Retina (tissue), 1 donor: ENCODE measurements at regions not wholly inside any gene's neighbourhood (a gene's known extent, or its start where the extent isn't known, plus 50 kb on each side); places are given as distances from the start of the nearest gene placed in this dataset.
"Not testable (repeated sequence)": the region's sequence is repeated elsewhere in the genome, so short reads cannot be mapped to it uniquely, and the experiment has no call there.

Source experiments
- DNase-seq: peaks from one replicate; pipeline ENCODE4 v3.0.0-alpha.2; 2016

DNA sequence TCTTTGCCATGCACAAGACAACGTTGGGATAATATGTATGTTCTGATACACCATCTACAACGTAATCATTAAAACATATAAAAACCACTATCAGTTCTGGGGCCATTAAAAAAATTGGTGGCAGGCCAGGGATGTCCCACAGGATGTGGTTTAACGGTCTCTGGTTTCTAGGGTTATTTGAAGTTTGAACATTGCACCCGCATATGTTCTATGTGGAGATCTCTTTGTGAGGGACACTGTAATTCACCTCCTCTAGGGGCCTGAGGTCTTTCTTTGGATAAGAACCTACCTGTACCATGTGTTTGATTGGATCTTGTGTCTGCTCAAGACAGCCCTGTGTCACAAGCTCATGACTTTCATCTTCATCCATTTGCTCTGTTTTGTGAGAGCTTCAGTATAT, 73.2 kb downstream of the GGTLC2 start:
- no peak for DNase-seq

DNA sequence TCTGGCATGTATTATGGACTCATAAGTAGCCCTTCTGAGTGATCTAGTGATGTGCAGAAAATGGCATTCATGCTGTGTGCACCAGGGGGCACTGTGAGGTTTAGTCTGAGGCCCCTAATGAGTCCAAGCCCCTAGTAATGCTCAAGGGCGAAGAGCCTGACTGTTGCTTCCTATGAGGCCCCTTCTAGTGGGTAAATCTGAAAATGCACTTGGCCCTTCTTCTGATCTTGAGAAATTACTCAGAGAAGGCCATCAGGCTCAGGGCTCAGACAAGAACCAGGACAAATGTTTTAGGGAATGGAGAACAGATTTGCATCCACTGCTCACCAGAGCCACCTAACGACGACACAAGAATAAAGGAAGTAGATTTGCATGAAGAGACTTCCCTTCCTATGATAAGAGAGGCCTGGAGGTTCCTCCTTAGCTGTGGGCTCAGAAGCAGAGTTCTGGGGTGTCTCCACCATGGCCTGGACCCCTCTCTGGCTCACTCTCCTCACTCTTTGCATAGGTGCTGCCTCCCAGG, 75.8 kb downstream of the GGTLC2 start:
- DNase-seq, result peak; percentile 28

- no peak for DNase-seq
These were observed 76.4 kb downstream of the GGTLC2 start for GRCh38 chr22:22720724-22721261.

- DNase-seq, result no peak
These were observed 77.4 kb downstream of the GGTLC2 start for GRCh38 chr22:22721681-22722354.

- DNase-seq, result no peak
These were observed 84.0 kb downstream of the GGTLC2 start for GRCh38 chr22:22728382-22728781.

DNA sequence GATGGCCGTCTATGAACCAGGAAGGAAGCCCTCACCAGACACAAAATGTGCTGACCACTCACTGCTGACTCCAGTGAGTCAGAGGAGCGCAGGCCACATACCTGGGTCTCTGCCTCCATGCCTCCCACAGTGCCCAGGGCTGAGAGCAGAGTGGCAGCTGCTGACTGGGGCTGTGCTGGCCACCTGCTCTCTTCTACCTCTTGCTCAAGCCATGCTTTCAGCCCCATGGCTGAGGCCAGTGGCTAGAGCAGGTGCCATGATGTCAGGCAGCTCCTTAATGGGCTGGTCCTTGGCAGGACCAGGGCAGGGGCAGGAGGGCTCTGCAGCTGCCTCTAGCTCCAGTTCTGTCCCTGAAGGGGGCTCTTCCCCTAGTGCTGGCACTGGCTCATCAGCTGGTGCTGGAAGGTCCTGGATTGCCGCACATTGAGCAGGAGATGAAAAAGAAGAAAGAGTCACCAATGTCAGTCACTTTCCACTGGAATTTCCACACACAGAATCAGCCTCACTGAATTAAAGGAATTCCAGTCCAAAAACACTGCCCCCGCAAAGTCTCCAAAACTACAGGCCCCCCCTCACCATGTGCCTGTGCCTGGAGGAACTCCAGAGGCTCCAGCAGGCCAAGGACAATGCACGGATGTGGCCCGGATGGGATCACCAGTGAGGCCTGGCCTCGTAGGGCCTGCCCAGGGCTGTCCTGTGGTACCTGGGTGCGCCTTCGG, 86.4 kb downstream of the GGTLC2 start:
- DNase-seq, result no peak

- DNase-seq, result no peak
These were observed 86.9 kb downstream of the GGTLC2 start for GRCh38 chr22:22731374-22731676.

GRCh38 chr22:22733006-22733405, 88.6 kb downstream of the GGTLC2 start:
- DNase-seq, result not testable (repeated sequence)

DNA sequence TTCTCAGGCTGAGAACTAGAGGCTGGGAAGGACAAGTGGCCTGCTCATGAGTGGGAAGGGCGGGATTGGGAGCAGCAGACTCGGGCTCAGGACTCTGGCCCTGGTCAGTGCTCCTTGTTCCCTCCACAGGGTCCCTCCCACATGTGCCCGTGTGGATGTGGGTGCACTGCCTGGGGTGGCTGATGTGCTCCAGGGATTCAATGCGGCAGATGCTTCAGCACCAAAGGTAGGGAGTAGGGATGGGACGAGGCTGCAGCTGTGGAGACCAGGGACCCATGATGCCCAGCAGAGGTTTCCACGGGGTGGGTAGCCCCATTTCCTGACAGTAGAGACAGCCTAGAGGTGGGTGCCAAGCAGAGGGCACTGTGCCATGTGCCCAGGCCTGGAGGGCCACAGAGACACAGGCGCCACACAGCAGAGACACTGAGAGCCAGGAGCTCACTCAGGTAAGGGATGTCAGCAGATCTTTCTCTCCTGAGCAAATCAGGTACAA, 89.5 kb downstream of the GGTLC2 start:
- DNase-seq, result no peak

DNA sequence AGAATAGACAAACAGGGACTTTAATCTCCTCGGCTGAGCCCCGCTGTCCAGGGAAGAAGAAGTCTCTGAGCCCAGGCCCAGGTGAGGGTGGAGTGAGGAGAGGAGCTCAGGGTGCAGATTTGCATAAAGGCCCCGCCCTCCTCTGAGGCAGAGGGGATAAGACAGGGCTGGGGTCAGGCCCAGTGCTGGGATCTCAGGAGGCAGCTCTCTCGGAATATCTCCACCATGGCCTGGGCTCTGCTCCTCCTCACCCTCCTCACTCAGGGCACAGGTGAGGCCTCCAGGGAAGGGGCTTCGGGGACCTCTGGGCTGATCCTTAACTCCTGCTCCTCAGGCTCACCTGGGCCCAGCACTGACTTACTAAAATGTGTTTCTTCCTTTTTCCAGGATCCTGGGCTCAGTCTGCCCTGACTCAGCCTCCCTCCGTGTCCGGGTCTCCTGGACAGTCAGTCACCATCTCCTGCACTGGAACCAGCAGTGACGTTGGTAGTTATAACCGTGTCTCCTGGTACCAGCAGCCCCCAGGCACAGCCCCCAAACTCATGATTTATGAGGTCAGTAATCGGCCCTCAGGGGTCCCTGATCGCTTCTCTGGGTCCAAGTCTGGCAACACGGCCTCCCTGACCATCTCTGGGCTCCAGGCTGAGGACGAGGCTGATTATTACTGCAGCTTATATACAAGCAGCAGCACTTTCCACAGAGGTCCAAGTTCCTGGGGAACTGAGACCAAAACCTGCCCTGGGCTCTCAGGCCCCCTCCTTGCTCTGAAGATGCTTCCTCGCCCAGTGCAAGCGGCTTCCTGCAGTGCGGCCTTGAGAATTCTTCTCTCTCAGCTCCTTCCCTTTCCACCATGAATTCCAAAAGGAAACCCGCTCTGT, 90.2 kb downstream of the GGTLC2 start:
- DNase-seq, result not testable (repeated sequence)

DNA sequence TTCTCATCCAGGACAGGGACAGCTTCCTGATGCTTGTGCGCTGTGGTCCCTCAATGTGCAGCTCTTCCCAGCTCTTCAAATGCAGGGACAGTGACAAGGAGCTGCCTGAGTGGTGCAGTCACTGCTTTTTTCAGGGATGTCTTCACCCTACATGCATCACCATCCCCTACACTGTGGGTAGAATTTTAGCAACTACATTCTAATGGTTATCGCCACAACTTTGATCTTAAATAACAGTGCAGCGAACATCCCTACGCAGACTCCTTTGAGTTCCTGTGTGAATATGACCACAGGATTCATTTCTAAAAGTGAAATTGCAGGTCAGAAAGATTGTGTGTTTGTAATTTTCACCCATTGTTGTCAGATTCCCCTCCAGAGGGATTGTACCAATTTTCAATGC, 90.9 kb downstream of the GGTLC2 start:
- DNase-seq, result not testable (repeated sequence)

- no peak for DNase-seq
These were observed 91.5 kb downstream of the GGTLC2 start for GRCh38 chr22:22735695-22736611.

DNA sequence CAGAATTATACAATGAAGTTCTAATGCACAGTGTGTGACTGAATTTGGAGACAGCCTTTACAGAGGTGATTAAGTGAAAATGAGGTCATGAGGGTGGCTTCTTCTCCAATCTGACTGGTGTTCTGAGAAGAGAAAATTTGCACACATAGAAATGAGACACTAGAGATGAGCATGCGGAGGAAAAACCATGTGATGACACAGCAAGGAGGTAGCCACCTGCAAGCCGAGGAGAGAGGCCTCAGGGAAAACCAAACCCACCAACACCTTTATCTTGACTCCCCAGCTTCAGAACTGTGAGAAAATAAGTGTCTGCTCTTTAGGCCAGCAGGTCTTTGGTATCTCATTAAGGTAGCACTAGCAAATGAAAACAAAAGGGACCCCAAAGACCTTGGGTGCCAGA, 93.2 kb downstream of the GGTLC2 start:
- DNase-seq, result no peak

GRCh38 chr22:22738959-22739585, 94.7 kb downstream of the GGTLC2 start:
- no peak for DNase-seq

- no peak for DNase-seq
These were observed 96.3 kb downstream of the GGTLC2 start for GRCh38 chr22:22740560-22741276.

DNA sequence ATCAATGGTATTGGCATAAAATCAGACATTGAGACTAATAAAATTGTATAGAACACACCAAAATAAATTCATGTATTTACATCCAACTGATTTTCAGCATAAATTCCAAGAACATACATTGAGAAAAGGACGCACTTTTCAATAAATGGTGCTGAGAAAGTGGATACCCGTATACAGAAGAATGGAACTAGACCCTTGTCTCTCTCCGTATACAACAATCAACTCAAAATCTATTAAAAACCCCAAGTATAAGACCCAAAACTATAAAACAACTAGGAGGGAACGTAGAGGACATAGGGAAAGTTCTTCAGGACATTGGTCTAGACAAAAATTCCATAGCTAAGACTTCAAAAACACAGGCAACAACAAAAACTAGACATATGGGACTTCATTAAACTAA, 97.4 kb downstream of the GGTLC2 start:
- DNase-seq, result no peak

- DNase-seq, result no peak
These were observed 98.2 kb downstream of the GGTLC2 start for GRCh38 chr22:22742641-22743040.

- no peak for DNase-seq
These were observed 98.8 kb downstream of the GGTLC2 start for GRCh38 chr22:22743128-22743760.

GRCh38 chr22:22744412-22745224, 100.2 kb downstream of the GGTLC2 start:
- no peak for DNase-seq
